GM21786 (cell line): ENCODE measurements at regions not wholly inside any gene's neighbourhood (a gene's known extent, or its start where the extent isn't known, plus 50 kb on each side); places are given as distances from the start of the nearest gene placed in this dataset.

Experiments used
- ATAC-seq: cut with Tn5 transposase; IDR thresholded peaks from one replicate; pipeline ENCODE4 v1.9.1; 2021; ENCODE audit not compliant: unreplicated experiment

DNA sequence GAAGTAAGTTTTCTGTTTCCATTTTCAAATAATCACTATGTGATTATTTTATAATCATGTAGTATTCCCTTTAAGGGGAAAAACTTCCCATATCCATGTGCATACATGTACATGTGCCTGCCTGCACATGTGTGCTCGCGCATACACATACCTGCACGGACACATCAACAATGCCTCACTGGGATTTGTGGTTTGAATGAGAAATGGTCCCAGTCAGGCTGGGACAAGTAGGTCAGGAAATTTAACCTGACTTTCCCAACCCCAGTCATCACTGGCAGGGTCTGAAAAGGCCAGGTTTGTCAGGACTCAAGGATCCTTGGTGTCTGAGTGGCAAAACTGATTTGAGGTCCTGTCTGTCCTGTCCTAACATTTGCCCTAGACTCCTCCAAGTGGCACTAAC lies 109.3 kb upstream of the MRPS22 start:
- no peak for ATAC-seq

DNA sequence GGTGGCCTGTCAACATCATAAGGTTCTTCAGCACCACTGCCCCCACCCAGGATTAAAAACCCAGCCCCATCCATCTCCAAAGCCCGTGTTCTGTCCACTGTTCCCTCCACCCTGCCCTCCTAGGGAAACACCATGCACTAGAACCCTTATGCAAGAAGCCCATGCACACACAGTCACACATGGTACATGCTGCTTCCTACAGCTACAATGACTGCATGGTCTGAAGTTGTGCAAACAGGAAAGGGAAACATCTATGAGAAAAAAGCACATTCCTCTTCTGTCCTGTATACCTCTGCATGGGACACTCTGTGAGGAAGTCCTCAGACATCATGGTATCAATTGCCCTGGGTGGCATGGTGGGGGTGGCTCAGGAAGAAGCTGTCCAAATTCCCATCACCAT lies 108.6 kb upstream of the MRPS22 start:
- no peak for ATAC-seq

DNA sequence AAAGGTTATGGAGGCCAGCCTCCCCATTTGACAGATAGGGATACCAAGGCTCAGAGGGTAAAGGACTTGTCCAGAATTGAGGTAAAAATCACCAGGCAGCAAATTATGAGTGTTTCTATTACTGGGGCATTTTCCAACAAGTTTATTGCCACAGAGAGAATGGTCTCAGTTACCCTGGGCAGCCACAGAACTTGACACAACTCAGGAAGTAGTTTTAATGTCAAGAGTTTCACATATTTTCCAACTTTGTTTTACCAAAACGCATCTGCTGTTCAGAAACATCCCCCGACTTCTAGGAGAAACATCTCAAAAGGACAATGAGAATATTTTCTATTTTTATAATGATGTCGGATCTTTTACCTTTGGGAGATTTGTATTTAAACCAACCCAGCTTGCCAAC lies 107.5 kb upstream of the MRPS22 start:
- ATAC-seq, result no peak

DNA sequence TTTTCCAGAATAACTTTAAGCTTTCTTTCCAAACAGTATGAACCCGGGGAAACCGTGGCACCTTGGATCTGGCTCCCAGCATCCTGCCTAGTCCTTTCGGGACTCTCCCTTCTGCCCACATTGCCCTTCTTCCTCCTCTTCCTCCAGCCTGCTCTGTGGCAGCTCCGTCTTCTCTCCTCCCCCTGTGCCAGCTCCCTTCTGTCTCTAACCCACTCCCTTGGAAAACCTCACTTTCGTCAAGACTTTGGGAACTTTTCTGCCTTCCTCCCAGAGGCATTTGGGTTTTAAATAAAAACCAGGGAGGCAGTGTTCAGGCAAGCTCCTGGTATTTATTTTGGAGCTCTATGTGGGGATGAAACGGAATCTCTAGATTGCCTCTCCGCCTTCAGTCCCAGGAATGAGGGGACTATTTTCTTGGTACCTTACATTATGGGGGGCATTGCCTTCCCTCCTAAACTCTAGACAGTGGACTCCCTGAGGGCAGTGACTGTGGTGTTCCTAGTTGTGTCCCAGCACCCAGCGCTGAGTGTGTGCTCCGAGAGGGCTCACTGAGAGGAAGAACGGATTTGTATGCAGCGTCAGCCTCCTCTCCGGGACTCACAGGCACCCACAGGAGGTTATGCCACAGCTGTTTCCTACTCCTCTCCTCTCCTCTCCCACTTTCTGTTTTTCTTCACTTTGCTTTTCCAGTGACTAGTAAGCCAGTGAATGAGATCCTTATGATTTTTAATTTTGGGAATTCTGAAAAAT lies 105.4 kb upstream of the MRPS22 start:
- ATAC-seq, result no peak

DNA sequence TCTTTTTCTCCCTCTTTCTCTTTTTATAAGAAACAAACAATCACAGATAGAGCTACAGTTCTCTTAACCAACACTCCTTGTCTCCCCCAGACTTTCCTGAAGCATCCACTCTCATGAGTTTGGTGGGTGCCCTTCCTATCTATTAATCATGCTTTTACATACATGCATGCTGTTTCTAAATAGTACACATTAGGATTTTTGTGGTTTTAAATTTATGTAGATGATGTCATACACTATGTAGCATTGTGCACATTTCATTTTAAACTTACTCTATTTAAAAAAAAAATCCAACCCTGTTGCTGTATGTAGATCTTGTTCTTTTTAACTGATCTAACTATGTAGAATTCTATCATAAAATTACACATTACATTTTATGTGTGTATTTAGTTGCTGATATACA lies 104.3 kb upstream of the MRPS22 start:
- ATAC-seq, result no peak

DNA sequence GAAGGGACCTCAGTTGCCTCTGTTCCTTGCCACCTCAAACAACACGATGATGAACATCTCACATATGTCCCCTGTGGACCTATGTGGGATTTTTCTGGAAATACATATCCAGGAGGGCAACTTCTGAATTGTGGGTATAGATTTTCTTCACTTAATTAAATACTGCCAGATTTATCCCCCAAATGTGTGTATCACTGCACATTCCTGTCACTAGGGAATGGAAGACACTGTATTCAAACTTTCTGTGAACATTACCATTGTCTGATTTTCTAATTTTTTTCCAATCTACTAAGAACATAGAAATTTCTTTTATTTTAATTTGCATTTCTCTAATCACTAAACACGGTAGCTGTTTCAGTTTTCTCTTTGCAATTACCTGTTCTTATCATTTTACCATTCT lies 102.0 kb upstream of the MRPS22 start:
- ATAC-seq, result no peak

DNA sequence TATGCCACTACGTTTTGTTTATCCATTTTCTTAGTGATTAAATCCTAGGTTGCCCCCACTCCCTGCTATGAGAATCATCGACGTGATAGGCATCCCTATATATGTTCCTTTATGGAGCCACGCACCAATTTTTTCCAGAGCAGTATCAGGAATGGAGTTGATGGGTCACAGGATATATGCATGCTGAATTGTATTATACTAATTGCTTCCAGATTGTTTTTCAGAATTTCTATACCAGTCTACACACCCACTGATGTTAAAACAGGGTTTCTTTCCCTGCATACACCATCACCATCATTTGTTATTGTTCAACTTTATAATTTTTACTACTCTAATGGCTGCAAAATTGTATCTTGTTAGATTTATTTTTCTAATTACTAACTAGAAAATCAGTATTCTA lies 100.1 kb upstream of the MRPS22 start:
- ATAC-seq, result no peak

DNA sequence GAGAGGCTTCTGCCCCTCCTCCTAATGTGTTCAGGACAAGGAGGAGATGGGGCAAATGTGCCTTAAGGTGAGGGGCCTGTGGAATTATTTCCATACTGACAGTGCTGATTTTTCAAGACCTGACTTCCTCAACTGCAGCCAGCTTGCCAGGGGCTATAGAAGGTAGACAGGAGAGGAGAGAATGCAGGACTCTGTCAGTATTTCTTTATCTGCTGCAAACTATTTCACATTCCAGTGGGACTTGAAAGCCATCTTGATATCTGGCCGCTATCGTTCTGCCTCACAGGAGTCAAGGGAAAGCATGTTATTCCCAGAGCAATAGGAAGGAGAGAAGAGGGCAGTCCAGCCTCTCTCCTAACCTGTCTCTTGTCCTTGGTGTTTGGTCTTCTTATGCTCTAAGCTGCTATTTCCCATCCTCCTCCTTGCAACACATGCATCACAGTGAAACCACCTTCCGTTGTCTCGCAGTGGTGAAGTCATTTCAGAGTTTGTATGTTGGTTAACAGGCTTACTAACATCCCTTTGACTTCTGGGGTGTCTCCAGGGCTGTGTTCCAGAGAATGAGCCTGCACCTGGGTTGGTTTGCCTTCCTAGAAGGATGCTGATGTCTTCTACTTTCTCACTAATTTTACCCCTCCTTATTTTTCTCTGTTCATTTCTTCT lies 95.1 kb upstream of the MRPS22 start:
- ATAC-seq, result no peak

DNA sequence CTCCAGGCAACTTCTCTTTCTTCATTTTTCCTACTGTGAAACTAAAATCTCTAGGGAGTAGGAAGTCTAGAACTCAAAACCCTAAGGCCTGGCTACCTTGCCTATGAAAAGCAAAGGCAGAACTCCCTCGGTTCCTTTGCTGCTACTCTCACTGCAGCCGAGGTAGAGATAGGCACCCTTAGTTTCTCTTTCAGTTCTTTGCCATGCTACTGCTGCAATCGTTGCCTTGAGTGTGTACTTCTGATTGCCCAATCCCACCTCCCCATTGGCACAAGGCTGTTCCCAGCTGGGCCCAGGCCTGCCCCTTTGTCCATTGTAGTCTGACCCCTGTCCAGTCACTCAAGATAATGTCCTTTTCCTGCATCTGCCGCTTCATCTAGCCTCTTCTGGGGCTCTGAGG lies 92.3 kb upstream of the MRPS22 start:
- ATAC-seq, result no peak

DNA sequence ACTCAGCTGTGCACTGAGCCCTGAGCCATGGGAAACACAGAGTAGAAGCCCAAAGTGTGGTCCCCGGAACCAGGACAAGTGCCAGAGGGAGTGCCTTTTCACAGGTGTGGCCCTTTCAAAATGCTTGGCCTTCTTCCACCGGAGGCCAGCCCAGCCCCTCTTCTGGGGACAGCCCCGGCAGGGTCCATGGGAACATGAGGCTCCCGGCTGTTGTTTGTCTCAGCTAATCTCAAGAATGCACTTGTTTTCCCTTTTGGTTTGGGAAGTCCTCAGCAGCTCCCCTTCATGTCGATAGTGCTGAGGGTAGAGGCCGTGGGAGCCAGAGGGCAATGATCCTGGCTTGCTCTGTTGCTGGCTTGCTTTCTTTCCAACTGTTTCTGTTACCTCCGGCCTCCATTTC lies 91.1 kb upstream of the MRPS22 start:
- no peak for ATAC-seq

DNA sequence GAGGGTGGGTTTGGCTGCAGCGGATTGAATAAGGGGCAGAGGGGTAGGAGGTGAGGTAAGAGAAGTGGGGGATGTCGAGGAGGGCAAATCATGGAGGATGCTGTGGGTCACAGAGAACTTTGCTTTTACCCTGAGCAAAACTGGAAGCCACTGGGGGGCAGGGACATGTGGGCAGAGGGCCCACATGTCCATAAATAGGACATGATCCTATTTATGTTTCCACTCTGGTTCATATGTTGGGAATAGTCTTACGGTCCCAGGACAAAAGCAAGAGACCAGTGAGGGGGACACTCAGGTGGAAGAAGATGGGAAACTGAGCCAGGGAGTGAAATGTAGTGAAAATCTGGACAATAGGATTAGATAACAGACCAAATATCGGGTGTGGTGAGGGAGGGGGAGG lies 85.5 kb upstream of the MRPS22 start:
- no peak for ATAC-seq

DNA sequence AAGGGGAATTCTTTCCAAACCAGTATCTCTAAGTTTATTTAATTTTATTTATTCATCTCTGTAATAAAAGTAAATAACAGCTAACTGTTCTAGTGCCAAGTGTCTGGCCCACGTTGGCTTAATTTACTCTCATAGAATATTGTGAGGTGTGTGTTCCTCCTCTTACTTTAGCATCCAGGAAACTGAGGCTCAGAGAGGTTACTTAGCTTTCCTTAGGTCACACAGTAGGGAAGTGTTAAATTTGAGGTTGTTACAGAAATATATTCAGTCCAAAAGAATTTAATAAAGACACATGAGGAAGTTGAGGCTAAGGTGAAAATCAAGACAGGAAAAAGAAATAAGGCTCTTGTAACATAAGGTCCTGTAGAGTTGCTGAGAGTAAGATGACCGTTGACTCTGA lies 84.4 kb upstream of the MRPS22 start:
- ATAC-seq, result no peak

DNA sequence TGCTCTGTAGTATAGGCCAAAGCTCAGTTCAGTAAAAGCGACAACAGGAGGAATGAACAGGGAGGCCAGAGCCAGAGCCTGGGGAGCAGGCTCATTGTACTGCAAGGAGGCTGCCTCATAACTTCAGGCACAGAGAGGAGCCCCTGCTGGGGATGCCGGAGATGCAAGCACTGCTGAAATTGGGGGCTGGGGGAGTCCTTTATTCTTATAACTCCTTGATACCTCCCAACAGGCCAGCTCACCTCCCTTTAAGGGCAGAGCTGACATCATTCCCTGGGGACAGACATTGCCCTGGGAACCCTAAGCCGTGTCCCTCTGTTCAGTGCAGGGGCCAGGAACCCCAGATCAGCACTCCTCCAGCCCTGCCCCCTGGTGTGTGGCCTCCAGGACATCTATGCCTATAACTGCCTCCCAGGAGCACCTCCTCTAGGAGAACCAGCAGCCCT lies 83.8 kb upstream of the MRPS22 start:
- ATAC-seq, result no peak

DNA sequence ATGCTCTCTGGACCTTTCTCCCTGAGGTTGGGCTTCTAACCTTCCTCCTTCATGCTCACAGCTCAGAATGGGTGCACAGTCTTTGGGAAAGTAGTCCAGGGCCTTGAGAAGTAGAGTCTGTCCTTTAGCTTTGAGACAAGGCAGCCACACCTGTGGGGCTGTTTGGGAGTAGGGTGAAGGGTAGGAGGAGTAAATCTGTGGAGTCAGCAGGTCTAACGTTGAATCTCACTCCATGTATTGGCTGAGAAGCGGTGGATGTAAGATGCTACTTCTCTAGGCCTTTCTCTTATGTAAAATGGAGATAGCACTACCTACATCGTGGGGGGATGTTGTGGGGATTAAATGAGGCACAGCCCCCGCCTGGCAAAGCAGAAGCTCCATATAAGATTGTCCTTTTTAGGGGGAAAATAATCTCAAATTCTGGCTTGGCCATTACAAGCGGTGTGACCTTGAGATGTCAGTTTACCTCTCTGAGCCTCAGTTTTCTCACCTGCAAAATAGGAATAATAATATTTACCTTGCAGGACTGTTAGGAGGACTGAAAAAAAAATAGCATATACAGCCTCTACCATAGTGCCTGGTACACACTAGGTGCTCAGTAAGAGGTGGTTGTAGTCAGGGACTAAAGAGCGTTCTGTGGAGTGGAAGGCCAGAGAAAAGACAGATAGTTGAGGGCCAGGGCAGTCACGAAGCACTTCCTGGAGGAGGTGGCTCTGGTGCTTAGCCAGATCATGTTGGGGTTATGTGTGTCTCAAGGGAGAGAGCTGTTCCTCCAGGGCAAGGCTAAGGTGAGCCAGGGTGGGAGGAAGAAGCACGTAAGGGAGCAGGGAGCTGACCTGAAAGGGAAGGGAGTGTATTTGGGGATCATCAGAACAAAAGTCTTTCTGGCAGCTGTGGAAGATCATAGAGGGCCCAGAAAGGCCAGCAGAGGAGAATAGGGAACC lies 82.8 kb upstream of the MRPS22 start:
- ATAC-seq, result no peak

DNA sequence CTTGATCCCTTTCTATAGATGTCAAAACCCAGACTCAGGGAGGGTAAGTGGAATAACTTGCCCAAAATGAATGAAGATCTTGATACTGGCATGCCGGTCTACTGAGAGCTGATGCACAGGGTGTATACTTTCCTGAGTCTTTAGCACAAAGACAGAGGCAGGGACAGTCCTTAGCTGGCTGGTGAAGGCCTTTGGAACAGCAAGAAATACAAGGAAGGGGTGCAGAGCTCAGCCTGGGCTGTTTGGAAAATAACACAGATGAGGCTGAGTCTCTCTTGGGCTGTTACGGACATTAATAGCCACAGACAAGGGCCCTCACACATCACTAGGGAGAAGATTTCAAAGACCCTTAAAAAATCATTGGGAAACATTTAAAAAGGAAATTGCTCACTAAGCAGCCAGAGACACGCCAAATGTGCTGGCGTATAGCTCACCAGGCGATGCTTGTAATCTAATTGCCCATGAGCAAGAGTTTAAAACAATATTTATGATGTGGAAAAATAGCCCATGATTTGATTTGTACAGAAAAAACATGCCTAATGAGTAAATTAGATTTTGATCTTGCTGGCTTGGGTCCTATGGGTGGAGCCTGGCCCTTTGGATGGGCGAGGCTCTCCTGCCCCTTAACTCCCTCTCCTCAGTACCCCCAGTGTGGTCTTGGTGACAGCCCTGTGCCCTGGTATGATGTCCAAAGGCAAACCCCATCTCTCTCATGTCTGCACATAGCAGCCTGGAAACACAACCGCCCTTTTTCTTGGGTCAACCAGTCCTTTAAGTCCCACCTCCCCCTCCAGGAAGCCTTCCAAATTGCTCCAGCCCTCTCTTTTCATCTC lies 81.8 kb upstream of the MRPS22 start:
- no peak for ATAC-seq

DNA sequence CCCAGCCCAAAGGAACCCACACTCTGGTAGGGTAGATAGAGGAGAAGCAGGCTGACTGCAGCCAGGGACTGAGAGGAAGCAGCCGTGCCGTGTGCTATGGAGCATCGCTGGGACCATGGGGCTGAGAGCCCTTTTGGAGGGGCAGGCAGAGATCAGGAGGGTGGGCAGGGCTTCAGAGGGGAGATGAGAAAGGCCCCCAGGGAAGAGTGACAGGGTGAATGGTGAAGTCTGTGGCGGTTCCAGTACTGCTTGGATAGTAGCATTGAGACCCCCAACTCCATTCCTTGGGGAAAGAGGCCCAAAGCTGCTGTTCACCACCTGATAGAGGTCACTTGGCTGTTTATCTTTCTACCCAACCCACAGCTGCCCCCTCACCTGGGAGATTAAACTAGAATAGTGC lies 80.0 kb upstream of the MRPS22 start:
- no peak for ATAC-seq

DNA sequence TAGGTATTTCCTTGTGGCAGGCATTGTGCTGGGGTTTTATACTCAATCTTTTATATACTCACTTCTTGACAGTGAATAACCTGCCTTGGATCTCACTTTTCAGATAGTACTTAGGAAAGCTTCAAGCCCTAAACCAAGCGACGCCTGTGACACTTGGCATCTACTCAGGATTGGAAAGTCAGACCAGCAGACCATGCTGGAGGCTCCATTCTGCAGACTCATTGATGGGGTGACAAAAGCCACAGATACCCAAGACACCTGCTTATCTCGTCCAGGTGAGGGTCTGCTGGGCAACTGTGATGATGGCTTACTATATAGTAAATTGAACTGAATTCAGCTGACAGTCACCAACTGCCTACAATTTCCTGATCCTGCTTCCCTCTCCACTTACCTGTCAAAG lies 79.4 kb upstream of the MRPS22 start:
- no peak for ATAC-seq

DNA sequence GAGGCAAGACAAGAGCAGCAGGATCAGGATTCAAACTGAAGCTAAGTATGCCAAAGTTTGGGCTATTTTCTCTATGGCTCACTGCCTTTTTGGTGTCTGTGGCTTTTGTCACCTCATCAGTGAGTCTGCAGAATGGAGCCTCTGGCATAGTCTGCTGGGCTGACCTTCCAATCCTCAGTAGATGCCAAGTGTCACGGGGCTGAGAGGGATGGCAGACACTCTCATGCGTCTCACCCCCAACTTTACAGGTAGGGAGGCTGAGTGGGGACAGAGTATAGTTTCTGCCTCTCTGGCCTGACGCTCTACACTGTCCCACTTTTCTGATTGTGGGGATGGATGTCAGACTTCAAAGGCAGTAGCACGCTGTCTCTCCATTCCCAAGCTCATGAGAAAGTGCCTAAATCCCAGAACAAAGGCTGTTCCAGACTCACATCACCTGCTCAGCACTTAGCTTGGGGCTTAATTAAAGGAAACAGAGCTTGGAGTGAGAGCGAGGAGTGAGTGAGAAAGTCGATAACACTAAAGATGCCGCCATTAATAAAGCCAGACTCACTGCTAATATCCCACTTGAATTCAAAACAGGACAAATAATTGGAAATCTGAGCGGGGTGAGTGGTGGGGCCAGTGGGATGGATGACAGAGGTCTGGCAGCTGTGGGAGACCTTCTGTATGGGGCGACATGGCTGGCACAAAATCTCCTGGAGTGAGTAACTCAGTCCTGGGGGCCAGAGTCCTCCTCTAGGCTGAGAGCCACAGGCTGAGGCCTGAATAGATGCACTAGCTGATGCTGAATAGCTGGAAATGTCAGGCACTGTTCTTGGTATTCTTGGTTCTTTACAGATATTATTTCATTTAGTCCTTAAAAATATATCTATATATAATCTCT lies 78.4 kb upstream of the MRPS22 start:
- ATAC-seq, result no peak

DNA sequence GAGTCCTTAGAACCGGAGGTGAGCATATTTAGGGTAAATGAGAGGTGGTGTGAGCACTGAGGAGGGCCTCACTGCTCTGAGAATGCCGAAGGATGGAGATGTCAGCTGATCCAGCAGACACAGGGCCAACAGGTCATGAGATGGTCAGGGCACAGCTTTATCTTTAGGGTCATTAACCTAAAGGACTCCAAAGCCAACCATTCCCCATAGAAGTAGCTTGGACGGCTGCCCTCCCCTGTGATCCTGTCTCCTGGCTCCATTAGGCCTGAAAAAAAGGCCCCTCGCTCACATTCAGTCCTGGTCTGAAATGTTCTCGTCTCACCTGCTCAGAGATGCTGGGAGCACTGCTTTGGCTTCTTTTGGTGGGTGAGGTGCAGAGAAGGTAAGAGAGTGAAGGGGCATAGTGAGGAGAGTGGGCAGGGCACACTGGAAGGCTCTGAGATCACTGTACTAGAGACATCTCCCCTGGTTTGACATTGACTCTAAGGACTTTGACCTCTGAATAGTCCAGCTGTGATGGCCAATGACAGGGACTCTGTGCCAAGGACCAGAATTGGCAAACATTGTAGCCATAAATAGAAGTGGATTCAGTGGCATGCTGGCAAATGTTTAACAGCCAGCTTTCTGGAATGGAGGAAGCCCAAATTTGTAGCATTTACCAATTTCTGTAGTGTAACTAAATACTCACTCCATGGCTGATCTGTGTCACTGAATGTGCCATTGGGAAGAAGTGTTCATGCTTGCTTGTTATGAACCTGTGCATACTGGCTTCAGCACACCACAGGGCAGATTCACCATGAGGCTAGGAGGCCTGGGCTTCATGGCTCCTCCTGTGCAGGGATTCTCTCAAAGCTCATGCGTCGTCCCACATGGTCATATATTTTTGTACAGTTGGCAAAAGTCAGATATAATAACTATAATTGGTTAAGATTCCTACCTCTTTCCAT lies 76.2 kb upstream of the MRPS22 start:
- no peak for ATAC-seq
